Body of pancreas (tissue), 4 donors: ENCODE measurements at regions not wholly inside any gene's neighbourhood (a gene's known extent, or its start where the extent isn't known, plus 50 kb on each side); places are given as distances from the start of the nearest gene placed in this dataset.

ENCODE experiments used
- ATAC-seq: fragments of 150-250 bp; one replicate; pipeline ENCODE4 v1.9.1; 2016
- DNase-seq, 4 donors: peaks; one replicate each; pipeline ENCODE4 v3.0.0-alpha.2; 2019
- H3K27ac ChIP-seq, 4 donors: fragments of 200-600 bp; sonication (generic); 1 replicate in 3 of 4; 2 replicates in 1 of 4; pipeline versions ENCODE4 v1.5.1 to v1.6.1; 2016 to 2019; ENCODE audit warnings: mild to moderate bottlenecking in 1 of 4, mixed read lengths in 1 of 4, moderate library complexity in 1 of 4
- H3K27me3 ChIP-seq, 2 donors: fragments of 200-600 bp; sonication (generic); one replicate each; pipeline ENCODE4 v1.6.0; 2016; ENCODE audit warnings: mild to moderate bottlenecking in 1 of 2
- H3K36me3 ChIP-seq, 2 donors: fragments of 200-600 bp; sonication (generic); replicated peaks in 1 of 2; 2 replicates each; pipeline ENCODE4 v1.5.1; 2016; ENCODE audit warnings: low read depth in 2 of 2; ENCODE audit not compliant: insufficient read depth in 1 of 2
- H3K4me1 ChIP-seq: fragments of 200-600 bp; sonication (generic); one replicate; pipeline ENCODE4 v1.6.0; 2016
- H3K4me3 ChIP-seq, 2 donors: fragments of 200-600 bp; sonication (generic); 1 replicate in 1 of 2; 2 replicates in 1 of 2; pipeline ENCODE4 v1.5.1; 2016 to 2019
- H3K9me3 ChIP-seq, 3 donors: fragments of 200-600 bp; sonication (generic); 1 replicate in 2 of 3; 2 replicates in 1 of 3; pipeline ENCODE4 v1.5.1; 2016
- CTCF ChIP-seq, 7 experiments: fragments of 450-650 bp in 4 of 7; fragments of 200-600 bp in 3 of 7; sonication (generic) in 3 of 7; IDR thresholded peaks; one replicate each; pipeline ENCODE4 v1.5.1; 2016 to 2019; ENCODE audit warnings: antibody characterized with exemption in 7 of 7
- POLR2A ChIP-seq, 3 donors: fragments of 450-650 bp; IDR thresholded peaks; one replicate each; pipeline ENCODE4 v1.6.1; 2016; ENCODE audit warnings: antibody characterized with exemption in 3 of 3, mild to moderate bottlenecking in 2 of 3
- WGBS, 2 donors: methylation state at CpG; one replicate each; pipeline ENCODE4 v1.1.5; 2017; 5-methylcytosine and 5-hydroxymethylcytosine counted together
- intact Hi-C: fragments of 100-400 bp; cut with DNase I; formaldehyde crosslinking; loops from one replicate; pipeline ENCODE4 v1.15.1; 2023

DNA sequence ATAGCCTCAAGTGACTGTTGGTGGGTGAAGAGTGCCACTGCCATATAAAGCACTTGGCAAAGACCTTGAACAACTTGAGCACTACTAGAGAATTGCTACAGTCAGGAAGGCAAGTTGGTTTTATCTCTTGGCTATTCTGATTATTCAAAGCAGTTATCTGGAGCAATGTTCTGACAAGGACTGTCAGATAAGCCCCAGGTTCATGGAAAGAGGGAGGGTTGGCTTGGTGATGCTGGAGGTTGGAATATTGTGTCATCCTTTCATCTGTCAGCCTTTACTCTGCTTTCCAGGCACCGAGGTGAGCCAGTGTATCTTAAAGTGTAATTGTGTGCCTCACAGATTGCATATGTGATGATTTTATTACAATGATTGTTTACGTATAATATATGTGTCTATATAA, 548.4 kb upstream of the ZNF608 start:
- intact Hi-C loops, result no loop called here
- H3K36me3 ChIP-seq, result no peaks in the 10 kb centered on the region
- no peaks in the 10 kb centered on the region for H3K27me3 ChIP-seq
- no peaks in the 10 kb centered on the region for H3K4me1 ChIP-seq
- WGBS, 2 donors, result 81 to 90% methylated on average over 2 of the region's 2 CpGs
- ATAC-seq (no peak), DNase-seq (no peak)
- H3K9me3 ChIP-seq, result no peaks in the 10 kb centered on the region
- H3K4me3 ChIP-seq, result no peak overlapping the region
- H3K27ac ChIP-seq, result no peak overlapping the region
- TF ChIP-seq POLR2A (IDR thresholded peaks at IDR 0.05), result no peak

- H3K4me1 ChIP-seq, result no peaks in the 10 kb centered on the region
- H3K4me3 ChIP-seq, result no peak overlapping the region
- TF ChIP-seq CTCF (IDR thresholded peaks at IDR 0.05) (no peak), POLR2A (IDR thresholded peaks at IDR 0.05) (no peak)
- ATAC-seq (no peak), DNase-seq (no peak)
- no peak overlapping the region for H3K27ac ChIP-seq
- no peaks in the 10 kb centered on the region for H3K9me3 ChIP-seq
- WGBS, 2 donors, result 68 to 84% methylated on average over 4 of the region's 4 CpGs
- H3K36me3 ChIP-seq, result no peaks in the 10 kb centered on the region
- intact Hi-C loops, result no loop called here
- no peaks in the 10 kb centered on the region for H3K27me3 ChIP-seq
Observed at GRCh38 chr5:125295405-125295872, 549.0 kb upstream of the ZNF608 start.

DNA sequence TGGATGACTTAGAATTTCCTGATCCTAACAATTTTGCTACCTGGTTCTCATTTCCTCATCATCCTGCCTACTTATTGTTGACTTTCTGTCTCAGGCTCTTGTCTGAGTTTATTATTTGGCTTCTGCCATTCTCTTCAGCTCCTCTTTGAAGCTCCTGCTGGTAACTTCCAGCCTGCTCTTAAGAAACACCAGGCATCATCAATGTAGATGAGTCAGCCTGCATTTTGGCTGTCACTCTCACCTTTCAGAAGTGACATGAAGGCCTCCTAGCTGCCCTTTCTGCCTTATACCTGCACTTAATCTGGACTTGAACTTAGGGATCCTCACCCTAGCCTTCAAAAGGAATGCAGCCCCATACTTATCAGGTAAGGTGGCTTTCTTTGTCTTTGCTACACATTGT, 551.8 kb upstream of the ZNF608 start:
- no peak for TF ChIP-seq POLR2A (IDR thresholded peaks at IDR 0.05)
- no peak for TF ChIP-seq CTCF (IDR thresholded peaks at IDR 0.05)
- no peak for DNase-seq
- no peak overlapping the region for H3K4me3 ChIP-seq

GRCh38 chr5:125298746-125299379, 552.4 kb upstream of the ZNF608 start:
- H3K36me3 ChIP-seq, result no peaks in the 10 kb centered on the region
- intact Hi-C loops, result no loop called here
- no peaks in the 10 kb centered on the region for H3K4me1 ChIP-seq
- no peak for ATAC-seq
- H3K4me3 ChIP-seq, result no peak overlapping the region
- TF ChIP-seq POLR2A (IDR thresholded peaks at IDR 0.05) (no peak), CTCF (IDR thresholded peaks at IDR 0.05) (no peak)
- WGBS, 2 donors, result 70 to 71% methylated on average over 1 of the region's 1 CpG
- no peak for DNase-seq
- no peak overlapping the region for H3K27ac ChIP-seq
- H3K9me3 ChIP-seq, result no peaks in the 10 kb centered on the region
- no peaks in the 10 kb centered on the region for H3K27me3 ChIP-seq

More for the DNA sequence above, 551.8 kb upstream of the ZNF608 start:
- H3K27ac ChIP-seq, result no peak overlapping the region
- ATAC-seq, result no peak
- H3K36me3 ChIP-seq, result no peaks in the 10 kb centered on the region
- no peaks in the 10 kb centered on the region for H3K9me3 ChIP-seq
- intact Hi-C loops, result no loop called here
- no peaks in the 10 kb centered on the region for H3K4me1 ChIP-seq
- H3K27me3 ChIP-seq, result no peaks in the 10 kb centered on the region

GRCh38 chr5:125301711-125302110, 555.3 kb upstream of the ZNF608 start:
- Histone ChIP-seq H3K36me3 (no peaks in the 10 kb centered on the region), H3K9me3 (no peaks in the 10 kb centered on the region), H3K4me1 (no peaks in the 10 kb centered on the region), H3K4me3 (no peak overlapping the region), H3K27ac (no peak overlapping the region), H3K27me3 (no peaks in the 10 kb centered on the region)
- DNase-seq (no peak), ATAC-seq (no peak)
- TF ChIP-seq CTCF (IDR thresholded peaks at IDR 0.05), result no peak
- no peak for TF ChIP-seq POLR2A (IDR thresholded peaks at IDR 0.05)
- intact Hi-C loops, result no loop called here
- WGBS, 2 donors, result 62 to 74% methylated on average over 3 of the region's 3 CpGs
